ENCODE measurements at regions not wholly inside any gene's neighbourhood (a gene's known extent, or its start where the extent isn't known, plus 50 kb on each side); places are given as distances from the start of the nearest gene placed in this dataset.

GRCh38 chr1:78281580-78281979, 209.2 kb upstream of the PTGFR start:
- no peak overlapping the region for H3K9ac ChIP-seq (ENCODE audit: low read length)
- TF ChIP-seq EZH2phosphoT487 (IDR thresholded peaks at IDR 0.05; ENCODE audit: low read depth) (no peak), CTCF (IDR thresholded peaks at IDR 0.05; ENCODE audit: low read depth, low read length) (no peak)

GRCh38 chr1:78283691-78284090, 207.1 kb upstream of the PTGFR start:
- Histone ChIP-seq H3K4me1 (ENCODE audit: low read length) (no peaks in the 10 kb centered on the region), H3K36me3 (replicated peaks; ENCODE audit: low read depth, low read length) (no peaks in the 10 kb centered on the region), H2AFZ (ENCODE audit: low read depth, low read length) (no peak overlapping the region), H3K4me2 (ENCODE audit: low read length) (no peak overlapping the region), H3K27ac (ENCODE audit: low read length) (no peak overlapping the region), H3K9me3 (ENCODE audit: insufficient read depth, low read length) (no peaks in the 10 kb centered on the region), H4K20me1 (ENCODE audit: insufficient read depth, low read length) (no peaks in the 10 kb centered on the region), H3K9ac (ENCODE audit: low read length) (no peak overlapping the region), H3K27me3 (ENCODE audit: low read depth, low read length) (no peaks in the 10 kb centered on the region), H3K4me3 (ENCODE audit: low read length) (no peak overlapping the region), H3K79me2 (ENCODE audit: low read length) (no peaks in the 10 kb centered on the region)
- TF ChIP-seq CTCF (IDR thresholded peaks at IDR 0.05; ENCODE audit: low read depth, low read length) = no peak
- TF ChIP-seq EZH2phosphoT487 (IDR thresholded peaks at IDR 0.05; ENCODE audit: low read depth) = no peak

More at GRCh38 chr1:78281580-78281979, 209.2 kb upstream of the PTGFR start:
- Histone ChIP-seq H3K36me3 (replicated peaks; ENCODE audit: low read depth, low read length) (no peaks in the 10 kb centered on the region), H3K4me1 (ENCODE audit: low read length) (no peaks in the 10 kb centered on the region), H4K20me1 (ENCODE audit: insufficient read depth, low read length) (no peaks in the 10 kb centered on the region), H3K27ac (ENCODE audit: low read length) (no peak overlapping the region), H2AFZ (ENCODE audit: low read depth, low read length) (no peak overlapping the region), H3K4me2 (ENCODE audit: low read length) (no peak overlapping the region), H3K79me2 (ENCODE audit: low read length) (no peaks in the 10 kb centered on the region), H3K9me3 (ENCODE audit: insufficient read depth, low read length) (no peaks in the 10 kb centered on the region), H3K4me3 (ENCODE audit: low read length) (no peak overlapping the region), H3K27me3 (ENCODE audit: low read depth, low read length) (no peaks in the 10 kb centered on the region)

GRCh38 chr1:78284354-78284753, 206.4 kb upstream of the PTGFR start:
- H3K9ac ChIP-seq (ENCODE audit: low read length) = no peak overlapping the region
- H3K27me3 ChIP-seq (ENCODE audit: low read depth, low read length) = no peaks in the 10 kb centered on the region
- H2AFZ ChIP-seq (ENCODE audit: low read depth, low read length) = no peak overlapping the region
- H3K4me1 ChIP-seq (ENCODE audit: low read length) = no peaks in the 10 kb centered on the region
- H3K9me3 ChIP-seq (ENCODE audit: insufficient read depth, low read length) = no peaks in the 10 kb centered on the region
- H3K27ac ChIP-seq (ENCODE audit: low read length) = no peak overlapping the region
- TF ChIP-seq CTCF (IDR thresholded peaks at IDR 0.05; ENCODE audit: low read depth, low read length) (no peak), EZH2phosphoT487 (IDR thresholded peaks at IDR 0.05; ENCODE audit: low read depth) (no peak)
- no peaks in the 10 kb centered on the region for H4K20me1 ChIP-seq (ENCODE audit: insufficient read depth, low read length)
- no peaks in the 10 kb centered on the region for H3K36me3 ChIP-seq (replicated peaks; ENCODE audit: low read depth, low read length)
- no peak overlapping the region for H3K4me3 ChIP-seq (ENCODE audit: low read length)
- no peaks in the 10 kb centered on the region for H3K79me2 ChIP-seq (ENCODE audit: low read length)
- H3K4me2 ChIP-seq (ENCODE audit: low read length) = no peak overlapping the region

GRCh38 chr1:78286686-78287085, 204.1 kb upstream of the PTGFR start:
- no peak overlapping the region for H2AFZ ChIP-seq (ENCODE audit: low read depth, low read length)

More at GRCh38 chr1:78286686-78287085, 204.1 kb upstream of the PTGFR start:
- H3K9me3 ChIP-seq (ENCODE audit: insufficient read depth, low read length) = no peaks in the 10 kb centered on the region
- H3K4me2 ChIP-seq (ENCODE audit: low read length) = no peak overlapping the region
- no peak overlapping the region for H3K9ac ChIP-seq (ENCODE audit: low read length)
- H3K27me3 ChIP-seq (ENCODE audit: low read depth, low read length) = no peaks in the 10 kb centered on the region
- H3K27ac ChIP-seq (ENCODE audit: low read length) = no peak overlapping the region
- H3K79me2 ChIP-seq (ENCODE audit: low read length) = no peaks in the 10 kb centered on the region
- no peaks in the 10 kb centered on the region for H3K36me3 ChIP-seq (replicated peaks; ENCODE audit: low read depth, low read length)
- TF ChIP-seq CTCF (IDR thresholded peaks at IDR 0.05; ENCODE audit: low read depth, low read length) = no peak
- no peak for TF ChIP-seq EZH2phosphoT487 (IDR thresholded peaks at IDR 0.05; ENCODE audit: low read depth)
- no peak overlapping the region for H3K4me3 ChIP-seq (ENCODE audit: low read length)
- H4K20me1 ChIP-seq (ENCODE audit: insufficient read depth, low read length) = no peaks in the 10 kb centered on the region
- no peaks in the 10 kb centered on the region for H3K4me1 ChIP-seq (ENCODE audit: low read length)

Measured in OCI-LY3 (cell line).